GF-D8 (cell line): ENCODE measurements at regions not wholly inside any gene's neighbourhood (a gene's known extent, or its start where the extent isn't known, plus 50 kb on each side); places are given as distances from the start of the nearest gene placed in this dataset.

ENCODE experiments used
- DNase-seq: peaks from one replicate; lab custom pipeline; 2025; lab: John Stamatoyannopoulos, UW

GRCh38 chr2:173822889-173823542 lies 142.2 kb downstream of the SP3 start:
- DNase-seq = no peak

- DNase-seq = no peak
These were observed 141.6 kb downstream of the SP3 start for GRCh38 chr2:173823543-173823939.

- DNase-seq = no peak
These were observed 136.7 kb downstream of the SP3 start for GRCh38 chr2:173828189-173829142.

- no peak for DNase-seq
These were observed 135.4 kb downstream of the SP3 start for GRCh38 chr2:173829727-173830126.

GRCh38 chr2:173830170-173830569 lies 135.0 kb downstream of the SP3 start:
- no peak for DNase-seq

- DNase-seq = no peak
These were observed 133.6 kb downstream of the SP3 start for GRCh38 chr2:173831312-173832229.

- no peak for DNase-seq
These were observed 131.0 kb downstream of the SP3 start for GRCh38 chr2:173834141-173834540.

GRCh38 chr2:173835726-173836125 lies 129.4 kb downstream of the SP3 start:
- DNase-seq = no peak

- DNase-seq = no peak
These were observed 124.1 kb downstream of the SP3 start for GRCh38 chr2:173841110-173841509.

- no peak for DNase-seq
These were observed 121.6 kb downstream of the SP3 start for GRCh38 chr2:173843526-173843925.

GRCh38 chr2:173851141-173851641 lies 114.0 kb downstream of the SP3 start:
- DNase-seq = no peak

- DNase-seq = no peak
These were observed 111.0 kb downstream of the SP3 start for GRCh38 chr2:173854141-173854540.

- DNase-seq = no peak
These were observed 110.3 kb downstream of the SP3 start for GRCh38 chr2:173854840-173855239.

- no peak for DNase-seq
These were observed 109.5 kb downstream of the SP3 start for GRCh38 chr2:173855661-173856060.
